IPS-NIHi7 (cell line): ENCODE measurements at regions not wholly inside any gene's neighbourhood (a gene's known extent, or its start where the extent isn't known, plus 50 kb on each side); places are given as distances from the start of the nearest gene placed in this dataset.

Source experiments
- DNase-seq: peaks from one replicate; pipeline ENCODE4 v3.0.0; 2012; ENCODE audit warnings: mixed read lengths; ENCODE audit errors: extremely low spot score

DNA sequence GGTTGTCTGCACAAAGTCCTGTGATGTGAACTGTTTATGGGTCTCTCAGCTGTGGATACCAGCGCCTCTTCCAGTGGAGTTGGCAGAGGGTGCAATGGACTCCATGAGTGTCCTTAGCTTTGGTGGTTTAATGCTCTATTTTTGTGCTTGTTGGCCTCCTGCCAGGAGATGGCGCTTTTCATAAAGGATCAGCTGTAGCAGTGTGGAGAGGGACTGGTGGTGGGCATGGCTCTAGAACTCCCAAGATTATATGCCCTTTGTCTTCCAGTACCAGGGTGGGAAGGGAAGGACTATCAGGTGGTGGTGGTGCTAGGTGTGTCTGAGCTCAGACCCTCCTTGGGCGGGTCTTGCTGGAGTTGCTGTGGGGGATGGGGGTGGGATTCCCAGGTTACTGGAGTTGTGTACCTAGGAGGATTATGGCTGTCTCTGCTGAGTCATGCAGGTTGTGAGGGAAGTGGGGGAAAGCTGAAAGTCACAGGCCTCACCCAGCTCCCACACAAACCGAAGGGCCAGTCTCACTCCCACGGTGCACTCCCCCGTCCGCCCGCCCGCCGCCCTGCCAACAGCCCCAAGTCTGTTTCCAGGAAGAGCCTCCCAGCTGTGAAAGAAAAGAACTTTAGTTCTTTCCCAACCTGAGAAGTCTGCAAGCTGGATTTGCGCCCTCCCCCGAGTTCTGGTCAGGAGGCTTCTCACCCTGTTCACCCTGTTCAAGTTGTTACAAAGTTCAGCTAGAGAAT, 108.1 kb downstream of the MARCO start:
- peak; percentile 22 for DNase-seq
